Activated CD4-positive, alpha-beta T cell treated with anti-CD3 and anti-CD28 coated beads, Interleukin-2, amount 50 U/mL, for 16 hours (primary cell): ENCODE measurements at regions not wholly inside any gene's neighbourhood (a gene's known extent, or its start where the extent isn't known, plus 50 kb on each side); places are given as distances from the start of the nearest gene placed in this dataset.

Experiments
- DNase-seq: peaks from one replicate; pipeline ENCODE4 v3.0.0-alpha.2; 2020

DNA sequence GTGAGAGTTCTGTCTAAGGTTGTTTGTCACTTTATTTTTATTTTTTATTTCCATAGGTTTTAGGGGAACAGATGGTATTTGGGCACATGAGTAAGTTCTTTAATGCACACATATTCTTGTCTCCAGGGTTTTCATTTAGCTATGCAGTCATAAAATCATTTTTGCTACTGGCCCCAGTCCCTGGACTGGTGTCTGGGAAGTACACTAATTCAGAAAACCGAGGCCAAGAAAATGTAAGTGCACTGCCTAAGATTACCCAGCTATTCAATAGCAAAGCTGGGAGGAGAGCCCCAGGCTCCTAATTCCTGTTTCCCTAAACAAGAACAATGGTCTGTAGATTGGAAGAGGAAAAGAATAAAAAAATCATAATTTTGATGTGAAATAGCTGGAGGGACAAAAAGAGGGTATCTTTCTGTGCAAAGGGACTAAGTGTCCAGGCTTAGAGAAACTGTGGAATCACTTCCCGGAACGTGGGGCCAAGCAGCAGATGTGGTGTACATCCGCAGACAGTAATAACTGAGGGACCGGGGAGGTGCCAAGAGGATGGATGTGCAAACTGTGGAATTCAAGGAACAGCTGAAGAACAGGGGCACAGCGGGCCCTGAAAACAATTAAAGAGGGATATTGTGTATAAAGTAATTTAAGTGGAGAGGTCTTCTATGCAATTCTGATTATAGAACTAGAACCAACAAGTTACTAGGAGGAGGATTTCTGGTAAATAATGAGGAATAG is 236.3 kb downstream of the ACKR3 start:
- no peak for DNase-seq

DNA sequence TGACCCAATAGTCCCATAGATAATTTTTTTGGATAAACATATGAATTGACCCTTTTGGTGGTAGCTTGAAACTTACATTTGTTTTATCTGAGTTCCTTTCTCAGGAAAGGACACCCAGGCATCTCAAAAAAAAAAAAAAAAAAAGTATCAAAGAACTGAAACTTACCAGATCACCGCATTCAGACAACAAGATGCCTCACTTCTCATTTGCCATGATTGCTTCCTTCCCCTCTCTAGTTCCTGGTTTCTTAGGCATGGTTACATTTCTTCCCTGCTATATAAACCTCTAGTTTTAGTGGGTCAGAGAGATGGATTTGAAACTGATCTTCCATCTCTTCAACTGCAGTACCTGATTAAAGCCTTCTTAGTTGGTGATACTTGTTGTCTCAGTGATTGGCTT is 240.1 kb downstream of the ACKR3 start:
- DNase-seq: no peak

DNA sequence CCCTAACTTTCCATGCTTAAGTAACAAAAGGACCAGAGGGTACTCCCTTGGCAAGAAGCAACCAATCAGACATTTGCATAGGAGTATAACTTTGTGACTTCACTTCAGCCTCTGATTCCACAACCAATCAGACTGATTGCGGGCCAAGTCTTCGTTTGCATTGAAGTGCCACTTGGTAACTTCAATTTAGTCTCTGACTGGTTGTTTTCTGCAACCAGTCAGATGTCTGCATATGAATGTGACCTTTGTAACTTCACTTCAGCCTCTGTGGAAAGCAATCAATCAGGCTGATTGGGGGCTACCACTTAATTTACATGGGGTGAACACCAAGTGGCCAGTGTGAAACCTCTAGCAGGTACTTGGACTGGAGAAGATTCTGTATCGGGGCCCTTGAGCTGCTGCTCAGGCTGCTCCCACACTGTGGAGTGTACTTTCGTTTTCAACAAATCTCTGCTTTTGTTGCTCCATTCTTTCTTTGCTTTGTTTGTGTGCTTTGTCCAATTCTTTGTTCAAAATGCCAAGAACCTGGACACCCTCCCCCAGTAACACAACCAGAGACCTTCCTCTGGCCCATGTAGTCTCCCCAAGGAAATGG is 241.5 kb downstream of the ACKR3 start:
- DNase-seq: no peak

DNA sequence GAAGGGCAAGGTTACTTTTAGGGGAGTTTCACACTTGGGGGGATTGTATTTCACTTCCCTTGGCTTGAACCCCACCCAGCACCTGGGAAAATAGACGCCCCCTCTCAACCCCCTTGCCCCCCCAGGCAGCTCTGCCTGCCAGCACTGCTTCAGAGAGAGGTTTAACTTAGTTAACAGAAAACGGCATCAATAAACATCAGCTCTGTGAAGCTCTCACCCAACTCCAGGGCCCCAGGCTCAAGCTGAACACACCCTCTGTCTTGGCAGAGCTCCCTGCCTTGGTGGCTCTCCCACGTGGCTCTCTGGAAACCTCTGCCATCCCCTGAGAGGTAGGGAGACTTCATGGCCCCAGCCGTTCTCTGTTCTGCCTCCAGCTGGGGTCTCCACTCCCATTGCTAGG is 244.1 kb downstream of the ACKR3 start:
- DNase-seq: no peak

DNA sequence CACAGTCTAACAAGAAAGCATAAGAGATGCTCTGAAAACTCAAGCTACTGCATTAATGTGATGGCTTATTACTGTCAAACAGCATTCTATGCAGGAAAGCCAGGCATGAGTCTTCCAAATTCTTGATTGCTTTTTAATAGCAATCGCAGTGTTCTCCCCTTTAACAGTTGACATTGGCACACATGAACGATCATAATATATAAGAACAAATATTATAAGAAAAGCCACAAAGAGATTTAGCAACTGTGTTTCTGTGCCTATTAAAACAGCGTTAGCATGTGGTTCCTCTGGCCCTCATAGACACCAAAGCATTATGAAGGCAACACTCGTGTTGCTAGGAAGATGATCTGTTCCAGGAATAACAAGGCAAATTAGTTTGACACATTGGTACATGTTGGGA is 245.0 kb downstream of the ACKR3 start:
- DNase-seq: no peak

DNA sequence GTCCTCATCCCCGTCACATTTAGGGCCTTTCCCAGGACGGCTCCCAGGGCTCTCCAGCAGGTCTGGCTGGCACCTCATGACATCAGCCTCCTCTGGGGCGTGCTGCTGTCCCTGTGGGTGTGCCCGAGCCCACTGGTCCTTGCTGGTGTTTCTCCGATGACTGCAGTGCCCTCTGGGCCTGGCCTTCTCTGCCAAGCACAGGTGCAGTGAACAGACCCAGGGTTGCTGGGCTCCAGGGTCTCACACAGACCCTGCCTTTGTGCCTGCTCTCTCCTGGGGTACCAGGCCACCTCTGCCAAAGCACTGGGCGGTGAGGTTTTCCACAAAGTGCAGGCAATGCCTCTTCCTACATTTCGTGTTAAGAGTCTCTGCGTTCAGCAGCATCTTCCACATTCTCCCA is 246.1 kb downstream of the ACKR3 start:
- DNase-seq: no peak

DNA sequence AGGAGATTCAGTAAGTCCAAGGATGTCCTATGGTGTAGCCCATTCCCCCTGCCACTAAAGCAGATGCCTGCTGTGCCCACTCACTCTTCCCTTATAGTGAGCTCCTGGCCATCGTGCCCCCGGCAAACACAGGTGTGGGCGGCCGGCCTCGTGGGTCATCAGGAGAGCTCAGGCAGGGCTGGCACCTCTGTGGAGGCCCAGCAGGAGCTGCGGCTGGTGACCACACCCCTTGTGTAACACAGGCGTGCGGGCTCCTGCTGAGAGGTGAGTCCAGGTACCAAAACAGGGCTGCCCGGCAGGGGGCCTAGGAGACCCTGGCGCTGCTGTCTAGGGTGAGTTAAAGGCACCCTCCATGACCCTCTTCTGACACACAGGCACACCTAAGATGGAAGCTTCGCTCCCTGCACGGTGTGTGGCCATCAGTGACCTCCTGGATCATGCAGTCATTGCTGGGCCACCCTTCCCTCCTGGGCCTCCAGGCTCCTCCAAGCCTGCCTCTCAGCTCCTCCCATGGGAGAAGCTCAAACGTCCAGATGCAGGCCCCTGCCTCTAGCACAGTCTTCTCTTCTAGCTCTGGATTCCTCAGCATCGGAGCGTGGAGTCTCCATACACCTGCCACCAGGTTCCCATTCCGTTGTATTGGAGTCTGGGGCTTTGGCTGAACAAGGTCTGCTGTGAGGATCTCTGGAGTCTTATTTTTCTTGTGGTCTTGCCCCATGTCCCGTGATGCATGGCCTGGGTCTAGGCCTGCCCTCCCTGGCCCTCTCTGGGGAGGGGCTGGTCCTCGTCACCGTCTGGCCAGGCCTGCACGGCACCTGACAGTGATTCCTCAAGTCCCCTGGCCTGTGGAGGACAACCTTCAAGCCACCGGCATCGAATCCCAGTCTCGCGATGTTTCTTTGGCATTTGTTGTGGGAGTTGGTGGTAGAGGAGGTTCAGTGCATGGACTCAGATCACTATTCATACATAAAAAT is 246.9 kb downstream of the ACKR3 start:
- no peak for DNase-seq

DNA sequence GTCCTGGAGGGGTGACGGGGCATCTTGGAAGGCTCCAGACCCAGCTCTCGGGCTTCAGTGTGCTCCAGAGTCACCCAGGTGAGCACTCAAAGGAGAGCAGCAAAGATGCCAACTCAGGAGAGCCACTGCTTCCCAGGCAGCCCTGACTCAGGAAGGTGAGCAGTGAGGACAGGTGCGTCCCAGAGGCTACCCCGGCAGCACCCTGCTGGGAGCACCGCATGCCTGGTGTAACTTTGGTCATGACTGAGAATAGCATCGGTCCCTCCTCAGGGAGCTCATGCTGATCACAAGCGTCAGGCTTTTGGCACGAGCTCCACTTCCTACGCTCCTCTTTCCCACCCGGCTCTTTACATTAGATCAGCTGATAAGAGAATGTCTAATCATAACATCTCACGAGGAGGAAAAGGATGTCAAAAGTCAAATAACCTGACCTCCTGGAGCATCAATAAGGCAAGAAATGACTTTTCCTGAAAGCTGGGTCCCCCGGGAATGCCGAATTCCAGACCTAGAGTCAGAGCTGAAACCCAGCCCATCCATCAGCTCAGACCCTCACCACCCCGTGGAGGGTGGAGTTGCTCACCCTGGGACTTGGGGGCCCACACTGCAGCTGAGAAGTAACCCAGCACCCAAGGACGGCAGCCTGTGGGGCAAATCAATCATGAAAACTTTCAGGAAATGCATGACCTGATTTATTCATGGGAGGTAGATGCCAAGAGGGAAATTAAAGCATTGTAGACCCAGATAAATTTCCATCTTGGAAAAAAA is 248.8 kb downstream of the ACKR3 start:
- no peak for DNase-seq

DNA sequence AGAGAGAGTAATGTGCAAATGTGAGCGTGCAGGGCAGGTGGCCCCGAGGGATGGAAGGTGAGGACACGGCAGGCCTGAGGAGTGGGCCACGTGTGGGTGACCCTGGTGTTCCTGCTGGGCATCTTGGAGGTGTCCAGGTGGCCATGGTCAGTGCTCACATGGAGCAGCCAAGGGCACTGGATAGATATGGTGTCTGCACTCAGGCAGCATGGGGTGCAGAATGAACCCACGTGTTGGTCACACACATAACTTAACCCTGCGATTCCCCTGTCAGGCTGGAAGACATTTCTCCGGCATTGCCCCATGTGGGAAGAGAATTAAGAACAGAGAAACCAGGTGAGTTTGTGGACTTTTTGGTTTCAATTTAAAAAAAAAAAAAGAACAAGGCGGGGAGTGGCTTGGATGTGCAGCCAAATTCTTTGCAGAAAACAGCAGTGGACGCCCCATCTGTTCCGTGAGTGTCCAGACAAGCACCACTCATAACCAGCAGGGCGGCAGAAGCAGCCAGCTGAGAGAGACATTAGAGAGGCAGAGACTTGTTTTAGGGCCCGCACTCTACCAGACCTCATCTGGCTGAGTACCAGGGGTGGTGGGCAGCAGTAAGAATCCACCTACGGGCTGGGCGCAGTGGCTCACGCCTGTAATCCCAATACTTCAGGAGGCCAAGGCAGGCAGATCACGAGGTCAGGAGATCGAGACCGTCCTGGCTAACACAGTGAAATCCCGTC is 249.8 kb downstream of the ACKR3 start:
- no peak for DNase-seq

DNA sequence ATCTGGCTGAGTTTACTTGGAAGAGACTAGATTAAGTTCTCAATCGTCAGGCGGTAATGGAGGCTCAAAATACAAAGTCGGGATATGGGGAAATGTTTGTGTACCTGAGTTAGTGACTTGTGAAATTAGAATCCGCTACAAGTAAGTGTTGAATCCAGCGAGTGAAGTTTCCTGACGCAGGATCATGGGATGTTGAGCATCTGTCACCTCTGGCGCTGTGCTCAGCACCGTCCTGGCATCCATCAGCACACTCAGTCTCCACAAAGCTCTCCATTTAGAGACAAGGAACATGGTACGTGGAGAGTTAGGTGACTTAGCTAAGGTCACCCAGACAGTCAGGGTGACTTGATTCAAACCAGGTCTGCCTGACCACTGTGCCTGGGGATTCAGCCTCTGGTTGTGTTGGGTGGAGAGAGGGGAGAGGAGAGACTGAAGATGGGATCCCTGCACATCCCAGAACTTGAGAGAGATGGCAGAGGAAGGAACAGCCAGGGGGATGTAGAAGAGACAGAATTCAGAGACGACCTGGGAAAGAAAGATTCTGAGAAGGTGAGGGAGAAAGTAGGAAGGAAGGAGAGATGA is 251.2 kb downstream of the ACKR3 start:
- DNase-seq: no peak

DNA sequence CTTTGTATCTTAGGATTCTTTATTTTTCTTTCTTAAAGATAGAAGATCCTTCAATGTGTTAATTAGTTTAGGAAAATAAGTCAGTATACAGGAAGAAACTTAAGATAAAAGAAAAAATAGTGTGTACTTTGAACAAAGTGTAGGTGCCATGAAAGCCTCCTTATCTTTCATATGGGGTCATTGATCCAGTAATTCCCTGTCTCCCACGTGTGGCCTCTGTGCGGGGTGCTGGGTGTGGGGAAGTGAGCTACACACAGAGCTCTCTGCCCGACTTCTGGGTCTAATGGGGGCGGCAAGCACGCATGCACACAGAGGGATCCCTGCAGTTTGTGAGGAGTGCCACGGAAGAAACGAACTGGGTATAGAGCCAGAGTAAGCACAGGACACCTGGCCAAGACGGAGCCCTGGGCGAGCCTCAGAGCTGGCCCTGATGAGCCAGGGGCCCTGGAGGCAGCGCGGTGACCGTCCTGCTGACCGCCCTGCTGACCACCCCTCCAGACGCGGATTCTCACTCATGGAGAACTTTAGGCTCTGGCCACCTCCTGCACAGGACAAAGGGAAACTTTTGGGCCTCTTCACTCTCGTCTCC is 253.5 kb downstream of the ACKR3 start:
- DNase-seq: no peak

DNA sequence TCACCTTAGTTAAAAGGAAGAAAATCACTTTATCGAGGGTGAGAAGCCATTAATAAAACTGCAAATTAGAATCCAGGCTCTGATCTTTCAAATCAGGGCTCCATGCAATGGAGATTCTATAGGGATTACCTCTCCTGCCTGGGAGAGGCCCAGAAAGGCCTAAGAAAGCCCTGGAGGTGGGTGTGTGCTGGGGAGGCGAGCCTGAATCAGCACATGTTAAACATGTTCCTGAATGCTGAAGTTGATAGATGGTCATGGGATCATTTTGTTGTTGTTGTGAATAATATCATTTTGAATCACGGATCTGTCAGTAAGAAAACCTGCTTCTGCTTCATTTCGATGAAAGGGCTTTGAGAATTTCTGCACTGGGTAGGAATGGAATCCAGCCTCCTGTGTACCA is 254.3 kb downstream of the ACKR3 start:
- no peak for DNase-seq

DNA sequence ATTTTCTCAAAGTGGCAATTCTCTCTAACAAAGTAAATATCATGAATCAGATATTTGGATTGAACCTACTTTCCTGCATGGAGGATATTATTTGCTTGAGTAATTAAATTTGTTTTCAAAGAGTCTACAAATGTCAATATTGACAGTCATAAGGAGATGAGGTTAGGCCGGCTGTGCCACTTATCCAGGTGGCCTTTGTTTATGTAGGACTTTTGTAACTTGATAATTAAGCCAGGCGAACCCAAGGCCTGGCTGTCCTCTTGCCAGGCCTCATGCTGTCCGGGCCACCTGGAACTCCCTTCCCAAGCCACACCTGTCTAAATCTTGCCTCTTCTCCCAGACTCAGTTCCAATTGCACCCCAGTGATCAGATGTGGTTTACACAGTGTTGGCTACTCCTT is 255.2 kb downstream of the ACKR3 start:
- no peak for DNase-seq

DNA sequence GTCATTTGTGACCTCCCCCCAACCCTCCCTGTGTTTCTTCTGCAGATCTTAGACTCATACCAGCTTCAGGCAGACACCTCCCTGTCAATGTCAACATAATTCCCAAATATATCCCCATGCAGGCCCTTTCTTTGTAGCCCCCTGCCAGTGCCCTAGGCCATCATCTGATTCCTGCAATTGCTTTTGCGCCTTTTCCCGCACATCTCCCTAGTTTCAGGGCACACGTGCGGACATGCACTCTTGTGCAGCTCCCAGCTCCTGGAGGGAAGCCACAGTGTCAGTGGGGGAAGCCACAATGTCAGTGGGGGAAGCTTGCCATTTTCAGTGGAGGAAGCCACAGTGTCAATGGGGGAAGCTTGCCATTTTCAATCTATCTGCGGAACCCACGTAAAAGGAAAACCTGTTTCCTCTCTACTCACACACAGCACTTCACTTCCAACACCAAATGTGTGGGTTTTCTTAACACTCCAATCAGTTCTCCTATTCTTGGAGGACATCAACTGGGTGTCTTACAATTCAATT is 256.4 kb downstream of the ACKR3 start:
- no peak for DNase-seq

DNA sequence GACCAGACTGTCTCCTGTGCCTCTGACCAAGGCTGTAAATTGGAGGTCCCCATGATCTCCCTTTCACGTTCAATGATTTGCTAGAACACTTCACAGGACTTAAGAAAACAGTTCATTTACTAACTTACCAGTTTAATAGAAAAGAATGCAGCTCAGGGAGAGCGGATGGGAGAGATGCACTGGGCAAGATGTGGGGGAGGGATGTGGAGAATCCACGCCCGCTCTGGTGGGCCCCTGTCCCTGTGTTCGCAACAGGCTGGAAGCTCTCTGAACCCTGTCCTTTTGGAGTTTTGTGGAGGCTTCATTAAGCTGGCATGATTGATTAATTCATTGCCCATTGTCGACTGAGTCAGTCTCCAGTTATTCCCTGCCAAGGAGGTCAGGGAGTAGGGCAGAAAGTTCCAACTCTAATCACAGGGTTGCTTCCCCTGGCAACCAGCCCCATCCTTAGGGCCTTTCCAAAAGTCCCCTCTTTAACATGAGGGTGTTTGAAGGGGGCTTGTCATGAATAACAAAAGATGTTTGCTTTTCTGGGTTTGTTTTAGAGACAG is 257.1 kb downstream of the ACKR3 start:
- DNase-seq: no peak

DNA sequence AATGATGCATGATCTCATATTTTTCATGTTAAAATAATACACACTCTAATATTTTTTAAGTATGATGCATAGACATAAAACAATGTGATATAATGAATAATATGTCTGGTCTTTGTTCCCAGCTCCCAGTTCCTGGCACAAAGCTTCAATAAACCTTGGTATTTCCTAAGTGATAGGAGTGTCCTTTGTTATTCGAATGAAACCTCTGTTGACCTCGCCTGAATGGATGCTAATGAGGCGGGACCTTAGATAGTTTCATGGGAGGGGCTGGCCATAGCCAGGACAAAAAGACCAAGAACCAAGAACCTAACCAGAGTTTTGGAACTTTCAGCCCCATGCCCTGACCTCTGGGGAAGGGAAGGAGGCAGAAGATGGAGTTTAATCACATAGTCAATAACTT is 257.7 kb upstream of the COPS8 start:
- DNase-seq: no peak

DNA sequence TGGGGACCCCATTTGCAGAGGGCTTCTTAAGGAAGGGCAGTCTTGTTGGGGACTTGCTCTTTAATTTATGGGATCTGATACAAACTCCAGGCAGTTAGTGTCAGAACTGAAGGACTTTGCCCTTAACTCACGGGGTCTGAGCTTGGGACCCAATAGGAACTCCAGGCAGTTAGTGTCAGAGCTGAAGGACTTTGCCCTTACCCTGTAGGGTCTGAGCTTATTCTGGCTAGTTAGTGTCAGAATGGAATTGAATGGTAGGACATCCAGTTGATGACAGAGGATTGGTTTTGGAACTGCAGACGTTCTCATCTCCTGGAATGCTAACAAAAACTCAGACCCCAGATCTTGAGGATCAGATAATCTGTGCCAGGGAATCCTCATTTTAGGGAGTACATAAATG is 256.9 kb upstream of the COPS8 start:
- no peak for DNase-seq

DNA sequence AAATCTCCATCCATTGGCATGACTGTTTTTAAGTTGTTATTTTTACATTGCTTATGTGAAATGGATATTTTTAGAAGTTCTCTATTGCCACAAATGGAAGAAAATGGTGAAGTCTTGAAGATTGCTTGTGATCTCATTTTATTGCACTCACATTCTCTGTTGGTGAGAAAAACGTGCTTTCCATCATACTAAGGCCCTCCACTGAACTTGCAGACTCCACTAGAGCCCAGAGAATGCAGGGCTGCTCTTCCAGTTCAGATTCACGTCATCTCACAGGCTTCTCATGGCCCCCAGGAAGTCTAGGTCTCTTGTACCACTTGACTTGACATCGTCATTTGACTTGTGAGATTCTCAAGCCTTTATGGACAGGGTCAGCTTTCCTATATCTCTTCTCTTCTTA is 254.8 kb upstream of the COPS8 start:
- no peak for DNase-seq

DNA sequence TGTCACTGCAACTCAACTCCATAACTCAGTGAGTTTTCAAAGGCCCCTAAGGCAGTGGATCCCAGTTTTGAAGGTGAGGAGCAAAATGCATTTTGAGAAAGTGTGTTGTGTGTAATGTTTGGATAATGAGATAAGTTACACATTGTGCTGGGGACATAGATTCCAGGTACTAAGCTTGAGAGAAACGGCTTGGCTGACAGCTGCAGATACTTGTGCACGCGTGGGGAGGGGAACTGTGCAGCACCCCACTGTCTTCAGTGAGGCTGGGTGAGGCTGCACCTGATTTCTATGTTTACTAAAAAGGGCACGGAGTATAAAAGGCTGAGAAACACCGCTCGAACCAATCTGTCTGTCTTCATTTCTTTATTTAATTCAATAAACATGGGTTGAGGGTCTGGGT is 254.0 kb upstream of the COPS8 start:
- DNase-seq: no peak

DNA sequence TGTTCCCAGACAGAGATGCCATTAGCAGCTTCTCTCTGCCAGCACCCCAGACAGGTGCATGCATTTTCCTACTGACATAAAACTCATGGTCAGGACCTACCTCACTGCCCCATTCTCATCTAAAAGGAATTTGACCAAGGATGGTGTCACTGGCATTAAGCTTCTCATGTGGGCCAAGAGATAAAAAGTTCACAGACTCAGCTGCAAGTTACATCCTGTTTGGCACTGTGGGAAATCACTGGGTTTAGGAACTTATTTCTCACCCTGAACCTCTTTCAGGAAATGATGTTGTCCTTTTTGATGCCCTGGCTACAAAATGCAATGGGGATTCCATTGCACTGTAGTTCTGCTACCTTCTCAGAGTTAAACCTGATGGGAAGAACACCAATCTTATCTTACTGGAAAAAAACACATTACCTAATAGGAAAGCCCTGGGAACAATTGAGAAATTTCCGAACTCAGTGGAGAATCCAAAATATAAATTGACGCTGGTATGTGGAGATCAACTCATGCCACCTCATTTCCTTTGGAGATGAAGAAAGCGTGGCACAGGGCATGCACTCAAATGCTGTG is 252.1 kb upstream of the COPS8 start:
- DNase-seq: no peak

DNA sequence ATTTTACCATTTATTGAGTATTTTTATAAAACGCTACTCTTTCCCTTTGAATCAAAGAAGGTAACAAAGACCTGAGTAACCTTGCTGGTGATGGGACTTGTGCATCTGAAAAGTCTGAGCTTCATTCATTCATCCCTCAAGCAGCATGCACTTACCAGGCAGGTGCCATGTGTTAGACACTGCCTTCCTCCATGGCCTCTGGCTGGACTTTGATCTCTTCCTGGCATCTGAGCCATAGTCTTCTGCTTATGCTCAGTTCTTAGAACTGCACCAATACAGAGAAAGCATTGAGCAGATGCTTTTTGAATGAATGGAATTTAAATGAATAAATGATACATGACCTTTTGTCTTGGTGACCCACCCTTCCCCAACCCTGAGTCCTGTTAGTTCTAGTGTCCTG is 251.4 kb upstream of the COPS8 start:
- no peak for DNase-seq
